NCI-H1694 (cell line): ENCODE measurements at regions not wholly inside any gene's neighbourhood (a gene's known extent, or its start where the extent isn't known, plus 50 kb on each side); places are given as distances from the start of the nearest gene placed in this dataset.
"Not testable (repeated sequence)": the region's sequence is repeated elsewhere in the genome, so short reads cannot be mapped to it uniquely, and the experiment has no call there.

Experiments used
- DNase-seq: peaks from one replicate; lab custom pipeline; 2025; lab: John Stamatoyannopoulos, UW

- no peak for DNase-seq
Measured at GRCh38 chr12:75674393-75674792, 163.0 kb upstream of the KRR1 start.

GRCh38 chr12:75672200-75672599 is 160.8 kb upstream of the KRR1 start:
- DNase-seq, result no peak

GRCh38 chr12:75670216-75670615 is 158.8 kb upstream of the KRR1 start:
- no peak for DNase-seq

GRCh38 chr12:75666939-75667334 is 155.5 kb upstream of the KRR1 start:
- DNase-seq, result no peak

GRCh38 chr12:75666126-75666938 is 154.9 kb upstream of the KRR1 start:
- DNase-seq, result no peak

GRCh38 chr12:75665216-75665615 is 153.8 kb upstream of the KRR1 start:
- no peak for DNase-seq

- no peak for DNase-seq
Measured at GRCh38 chr12:75662511-75663159, 151.2 kb upstream of the KRR1 start.

- no peak for DNase-seq
Measured at GRCh38 chr12:75661908-75662307, 150.5 kb upstream of the KRR1 start.

GRCh38 chr12:75660805-75661404 is 149.5 kb upstream of the KRR1 start:
- DNase-seq, result no peak

- no peak for DNase-seq
Measured at GRCh38 chr12:75660107-75660530, 148.7 kb upstream of the KRR1 start.

- no peak for DNase-seq
Measured at GRCh38 chr12:75658901-75659823, 147.8 kb upstream of the KRR1 start.

GRCh38 chr12:75658286-75658685 is 146.9 kb upstream of the KRR1 start:
- DNase-seq, result no peak

GRCh38 chr12:75657831-75658230 is 146.4 kb upstream of the KRR1 start:
- no peak for DNase-seq

- not testable (repeated sequence) for DNase-seq
Measured at GRCh38 chr12:75657354-75657753, 145.9 kb upstream of the KRR1 start.

- no peak for DNase-seq
Measured at GRCh38 chr12:75656648-75657047, 145.2 kb upstream of the KRR1 start.

- no peak for DNase-seq
Measured at GRCh38 chr12:75656210-75656609, 144.8 kb upstream of the KRR1 start.

- no peak for DNase-seq
Measured at GRCh38 chr12:75655315-75655806, 144.0 kb upstream of the KRR1 start.

GRCh38 chr12:75651342-75651695 is 139.9 kb upstream of the KRR1 start:
- no peak for DNase-seq

- no peak for DNase-seq
Measured at GRCh38 chr12:75650595-75651341, 139.4 kb upstream of the KRR1 start.

GRCh38 chr12:75650100-75650499 is 138.7 kb upstream of the KRR1 start:
- DNase-seq, result no peak

- no peak for DNase-seq
Measured at GRCh38 chr12:75648856-75649255, 137.4 kb upstream of the KRR1 start.
